GM12878 (cell line): ENCODE measurements at regions not wholly inside any gene's neighbourhood (a gene's known extent, or its start where the extent isn't known, plus 50 kb on each side); places are given as distances from the start of the nearest gene placed in this dataset.

ENCODE experiments used
- ATAC-seq: fragments of 200-7000 bp; cut with Tn5 transposase; 3 replicates; pipeline ENCODE4 v1.9.1; 2020; ENCODE audit warnings: mild to moderate bottlenecking, moderate library complexity
- BruUV-seq: library from RNA; stranded (reverse); fragments of 400-500 nt; replicated peaks from 2 replicates; lab custom pipeline; 2021; lab: Mats Ljungman, UMichigan
- CTCF ChIA-PET: fragments of 300-600 bp; sonication (Branson Sonifier 250); formaldehyde crosslinking; extraction: SDS; loops from one replicate; lab custom pipeline; 2021; ENCODE audit warnings: inconsistent platforms; lab: Yijun Ruan, JAX
- POLR2A ChIA-PET: fragments of 350-600 bp; formaldehyde crosslinking; extraction: SDS; loops from one replicate; lab custom pipeline; 2021; ENCODE audit warnings: inconsistent platforms; lab: Charles Lee
- RAD21 ChIA-PET: fragments of 300-600 bp; sonication (Branson Sonifier 250); formaldehyde crosslinking; loops from one replicate; lab custom pipeline; 2023; ENCODE audit warnings: antibody characterized with exemption; ENCODE audit not compliant: unreplicated experiment; lab: Charles Lee
- SMC1A ChIA-PET: fragments of 300-600 bp; sonication (Branson Sonifier 250); formaldehyde crosslinking; loops from one replicate; lab custom pipeline; 2023; ENCODE audit not compliant: unreplicated experiment, uncharacterized antibody; lab: Charles Lee
- DNase-seq: peaks from one replicate; pipeline ENCODE4 v3.0.0-alpha.2; 2011; ENCODE audit warnings: low read depth, low spot score
- FAIRE-seq: peaks from 3 replicates; lab custom pipeline; 2011; peaks lifted over from hg19 to GRCh38; lab: Jason Lieb, UNC
- H2AFZ ChIP-seq: 2 replicates; pipeline ENCODE4 v1.6.0; 2011; ENCODE audit warnings: low read depth, low read length, control low read depth; ENCODE audit not compliant: control insufficient read depth
- H3K27ac ChIP-seq: 2 replicates; pipeline ENCODE4 v1.5.1; 2011; ENCODE audit warnings: control low read depth; ENCODE audit not compliant: control insufficient read depth, insufficient read depth
- H3K27me3 ChIP-seq, 2 experiments: replicated peaks in 1 of 2; 2 replicates each; pipeline versions ENCODE4 v1.6.0 to v1.6.1; 2011; ENCODE audit warnings: low read length in 1 of 2; ENCODE audit not compliant: control insufficient read depth in 2 of 2, insufficient read depth in 2 of 2
- H3K36me3 ChIP-seq, 2 experiments: 2 replicates each; pipeline ENCODE4 v1.5.1; 2011; ENCODE audit warnings: low read length in 1 of 2; ENCODE audit not compliant: control insufficient read depth in 2 of 2, insufficient read depth in 2 of 2
- H3K4me1 ChIP-seq: 2 replicates; pipeline ENCODE4 v1.6.1; 2011; ENCODE audit warnings: mild to moderate bottlenecking, low read length, moderate library complexity, mixed read lengths; ENCODE audit not compliant: control insufficient read depth, insufficient read depth
- H3K4me2 ChIP-seq: 2 replicates; pipeline ENCODE4 v1.6.0; 2011; ENCODE audit warnings: control low read depth; ENCODE audit not compliant: control insufficient read depth, insufficient read depth
- H3K4me3 ChIP-seq: fragments of 200-600 bp; sonication (generic); 2 replicates; pipeline ENCODE4 v1.5.1; 2016
- H3K79me2 ChIP-seq: 2 replicates; pipeline ENCODE4 v1.6.0; 2011; ENCODE audit warnings: low read length; ENCODE audit not compliant: control insufficient read depth, insufficient read depth
- H3K9ac ChIP-seq: 2 replicates; pipeline ENCODE4 v1.8.0; 2011; ENCODE audit warnings: low read length, control low read depth, mixed read lengths; ENCODE audit not compliant: control insufficient read depth, insufficient read depth
- H3K9me3 ChIP-seq: replicated peaks from 3 replicates; pipeline ENCODE4 v1.5.1; 2011; ENCODE audit warnings: mild to moderate bottlenecking, low read length; ENCODE audit not compliant: control insufficient read depth, insufficient read depth
- H4K20me1 ChIP-seq: 2 replicates; pipeline ENCODE4 v1.6.0; 2011; ENCODE audit not compliant: control insufficient read depth, insufficient read depth
- BCLAF1 ChIP-seq: fragments of 450-650 bp; IDR thresholded peaks from 2 replicates; pipeline ENCODE4 v1.6.1; 2017; ENCODE audit warnings: antibody characterized with exemption, mild to moderate bottlenecking, moderate library complexity
- DPF2 ChIP-seq: fragments of 450-650 bp; IDR thresholded peaks from 2 replicates; pipeline ENCODE4 v1.6.1; 2017; ENCODE audit warnings: mild to moderate bottlenecking
- EED ChIP-seq: sonication (generic); IDR thresholded peaks from 2 replicates; pipeline ENCODE4 v1.6.1; 2016; ENCODE audit warnings: antibody characterized with exemption, low read depth
- EP300 ChIP-seq, 2 experiments: fragments of 150-350 bp in 1 of 2; IDR thresholded peaks; 2 replicates each; pipeline ENCODE4 v1.6.1; 2011 to 2012; ENCODE audit warnings: low read depth in 2 of 2, low read length in 2 of 2, borderline replicate concordance in 1 of 2, improper control_type of control experiment in 1 of 2, inconsistent platforms in 1 of 2; ENCODE audit not compliant: control insufficient read depth in 1 of 2
- HDAC2 ChIP-seq: fragments of 200-600 bp; sonication (generic); IDR thresholded peaks from 2 replicates; pipeline ENCODE4 v1.6.1; 2017
- PAX8 ChIP-seq: fragments of 450-650 bp; IDR thresholded peaks from 2 replicates; pipeline ENCODE4 v1.6.1; 2017; ENCODE audit warnings: mild to moderate bottlenecking, moderate library complexity
- SIN3A ChIP-seq: IDR thresholded peaks from 2 replicates; pipeline ENCODE4 v1.6.1; 2012; ENCODE audit warnings: low read depth, low read length, improper control_type of control experiment
- SP1 ChIP-seq: IDR thresholded peaks from one replicate; pipeline ENCODE4 v1.6.1; 2011; ENCODE audit warnings: low read depth, low read length
- ZBED1 ChIP-seq: IDR thresholded peaks from 2 replicates; pipeline ENCODE4 v1.6.1; 2016; ENCODE audit warnings: borderline replicate concordance
- WGBS: methylation state at CpG from one replicate; pipeline ENCODE4 v1.1.6; 2016; ENCODE audit warnings: low lambda C conversion rate; ENCODE audit not compliant: insufficient replicate concordance, insufficient coverage; ENCODE audit errors: missing lambda C conversion rate; 5-methylcytosine and 5-hydroxymethylcytosine counted together
- in situ Hi-C: fragments of 300-500 bp; cut with MboI; formaldehyde crosslinking; loops from 9 replicates; pipeline ENCODE4 v1.14.3; 2018; ENCODE audit warnings: mixed read lengths
- intact Hi-C: fragments of 100-400 bp; cut with micrococcal nuclease; formaldehyde crosslinking; loops from one replicate; pipeline ENCODE4 v1.14.2; 2022; ENCODE audit not compliant: unreplicated experiment
- TF ChIP-seq, protein P1 (sequence below): fragments of 450-650 bp; IDR thresholded peaks from 2 replicates; pipeline ENCODE4 v1.6.1; 2017; ENCODE audit warnings: mild to moderate bottlenecking
- TF ChIP-seq, protein P2 (sequence below): fragments of 450-650 bp; IDR thresholded peaks from 2 replicates; pipeline ENCODE4 v1.6.1; 2014; ENCODE audit warnings: mild to moderate bottlenecking
- TF ChIP-seq, protein P3 (sequence below): fragments of 450-650 bp; formaldehyde crosslinking; IDR thresholded peaks from 2 replicates; pipeline ENCODE4 v1.4.0; 2020; ENCODE audit warnings: mild to moderate bottlenecking, moderate library complexity
- TF ChIP-seq, protein P4 (sequence below): fragments of 450-650 bp; IDR thresholded peaks from 2 replicates; pipeline ENCODE4 v1.6.1; 2016; ENCODE audit warnings: mild to moderate bottlenecking

- H3K9me3 ChIP-seq: no peaks in the 10 kb centered on the region
- RAD21 ChIA-PET: no interaction called here
- no peak overlapping the region for H3K9ac ChIP-seq
- H3K36me3 ChIP-seq: no peaks in the 10 kb centered on the region
- intact Hi-C loops: no loop called here
- POLR2A ChIA-PET: interaction anchor here (0.7 kb wide), 1 partner anchor 972 kb away, joined by 3 read pairs; no protein-coding TSS in a partner anchor
- CTCF ChIA-PET: interaction anchor here (0.7 kb wide), 1 partner anchor 8 kb away, joined by 3 read pairs; no protein-coding TSS in a partner anchor
- no peak overlapping the region for H3K4me2 ChIP-seq
- H4K20me1 ChIP-seq: no peaks in the 10 kb centered on the region
- SMC1A ChIA-PET: no interaction called here
- H3K4me1 ChIP-seq: no peaks in the 10 kb centered on the region
- DNase-seq: no peak
- BruUV-seq: no TSS peak
- ATAC-seq: no peak
- no peaks in the 10 kb centered on the region for H3K27me3 ChIP-seq
- H3K4me3 ChIP-seq: no peak overlapping the region
- no peaks in the 10 kb centered on the region for H3K79me2 ChIP-seq
- in situ Hi-C loops: loop anchor here (5.0 kb wide), 1 partner anchor 168 kb away; no protein-coding TSS in a partner anchor
- H3K27ac ChIP-seq: no peak overlapping the region
- FAIRE-seq: no peak
- H2AFZ ChIP-seq: no peak overlapping the region
- 10% methylated on average over 3 of the region's 3 CpGs for WGBS
- TF ChIP-seq, protein P1, sequence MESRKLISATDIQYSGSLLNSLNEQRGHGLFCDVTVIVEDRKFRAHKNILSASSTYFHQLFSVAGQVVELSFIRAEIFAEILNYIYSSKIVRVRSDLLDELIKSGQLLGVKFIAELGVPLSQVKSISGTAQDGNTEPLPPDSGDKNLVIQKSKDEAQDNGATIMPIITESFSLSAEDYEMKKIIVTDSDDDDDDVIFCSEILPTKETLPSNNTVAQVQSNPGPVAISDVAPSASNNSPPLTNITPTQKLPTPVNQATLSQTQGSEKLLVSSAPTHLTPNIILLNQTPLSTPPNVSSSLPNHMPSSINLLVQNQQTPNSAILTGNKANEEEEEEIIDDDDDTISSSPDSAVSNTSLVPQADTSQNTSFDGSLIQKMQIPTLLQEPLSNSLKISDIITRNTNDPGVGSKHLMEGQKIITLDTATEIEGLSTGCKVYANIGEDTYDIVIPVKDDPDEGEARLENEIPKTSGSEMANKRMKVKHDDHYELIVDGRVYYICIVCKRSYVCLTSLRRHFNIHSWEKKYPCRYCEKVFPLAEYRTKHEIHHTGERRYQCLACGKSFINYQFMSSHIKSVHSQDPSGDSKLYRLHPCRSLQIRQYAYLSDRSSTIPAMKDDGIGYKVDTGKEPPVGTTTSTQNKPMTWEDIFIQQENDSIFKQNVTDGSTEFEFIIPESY: no peak
- TF ChIP-seq, protein P2, sequence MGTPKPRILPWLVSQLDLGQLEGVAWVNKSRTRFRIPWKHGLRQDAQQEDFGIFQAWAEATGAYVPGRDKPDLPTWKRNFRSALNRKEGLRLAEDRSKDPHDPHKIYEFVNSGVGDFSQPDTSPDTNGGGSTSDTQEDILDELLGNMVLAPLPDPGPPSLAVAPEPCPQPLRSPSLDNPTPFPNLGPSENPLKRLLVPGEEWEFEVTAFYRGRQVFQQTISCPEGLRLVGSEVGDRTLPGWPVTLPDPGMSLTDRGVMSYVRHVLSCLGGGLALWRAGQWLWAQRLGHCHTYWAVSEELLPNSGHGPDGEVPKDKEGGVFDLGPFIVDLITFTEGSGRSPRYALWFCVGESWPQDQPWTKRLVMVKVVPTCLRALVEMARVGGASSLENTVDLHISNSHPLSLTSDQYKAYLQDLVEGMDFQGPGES: no peak
- TF ChIP-seq, protein P3, sequence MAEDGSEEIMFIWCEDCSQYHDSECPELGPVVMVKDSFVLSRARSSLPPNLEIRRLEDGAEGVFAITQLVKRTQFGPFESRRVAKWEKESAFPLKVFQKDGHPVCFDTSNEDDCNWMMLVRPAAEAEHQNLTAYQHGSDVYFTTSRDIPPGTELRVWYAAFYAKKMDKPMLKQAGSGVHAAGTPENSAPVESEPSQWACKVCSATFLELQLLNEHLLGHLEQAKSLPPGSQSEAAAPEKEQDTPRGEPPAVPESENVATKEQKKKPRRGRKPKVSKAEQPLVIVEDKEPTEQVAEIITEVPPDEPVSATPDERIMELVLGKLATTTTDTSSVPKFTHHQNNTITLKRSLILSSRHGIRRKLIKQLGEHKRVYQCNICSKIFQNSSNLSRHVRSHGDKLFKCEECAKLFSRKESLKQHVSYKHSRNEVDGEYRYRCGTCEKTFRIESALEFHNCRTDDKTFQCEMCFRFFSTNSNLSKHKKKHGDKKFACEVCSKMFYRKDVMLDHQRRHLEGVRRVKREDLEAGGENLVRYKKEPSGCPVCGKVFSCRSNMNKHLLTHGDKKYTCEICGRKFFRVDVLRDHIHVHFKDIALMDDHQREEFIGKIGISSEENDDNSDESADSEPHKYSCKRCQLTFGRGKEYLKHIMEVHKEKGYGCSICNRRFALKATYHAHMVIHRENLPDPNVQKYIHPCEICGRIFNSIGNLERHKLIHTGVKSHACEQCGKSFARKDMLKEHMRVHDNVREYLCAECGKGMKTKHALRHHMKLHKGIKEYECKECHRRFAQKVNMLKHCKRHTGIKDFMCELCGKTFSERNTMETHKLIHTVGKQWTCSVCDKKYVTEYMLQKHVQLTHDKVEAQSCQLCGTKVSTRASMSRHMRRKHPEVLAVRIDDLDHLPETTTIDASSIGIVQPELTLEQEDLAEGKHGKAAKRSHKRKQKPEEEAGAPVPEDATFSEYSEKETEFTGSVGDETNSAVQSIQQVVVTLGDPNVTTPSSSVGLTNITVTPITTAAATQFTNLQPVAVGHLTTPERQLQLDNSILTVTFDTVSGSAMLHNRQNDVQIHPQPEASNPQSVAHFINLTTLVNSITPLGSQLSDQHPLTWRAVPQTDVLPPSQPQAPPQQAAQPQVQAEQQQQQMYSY: no peak
- TF ChIP-seq PAX8 (no peak), EED (no peak), HDAC2 (no peak), ZBED1 (no peak), SIN3A (no peak), BCLAF1 (no peak), EP300 (IDR thresholded peaks at IDR 0.05; ENCODE audit: borderline replicate concordance in 1 of 2, control insufficient read depth in 1 of 2, low read depth in 2 of 2, low read length in 2 of 2) (no peak), DPF2 (no peak), SP1 (no peak)
- TF ChIP-seq, protein P4, sequence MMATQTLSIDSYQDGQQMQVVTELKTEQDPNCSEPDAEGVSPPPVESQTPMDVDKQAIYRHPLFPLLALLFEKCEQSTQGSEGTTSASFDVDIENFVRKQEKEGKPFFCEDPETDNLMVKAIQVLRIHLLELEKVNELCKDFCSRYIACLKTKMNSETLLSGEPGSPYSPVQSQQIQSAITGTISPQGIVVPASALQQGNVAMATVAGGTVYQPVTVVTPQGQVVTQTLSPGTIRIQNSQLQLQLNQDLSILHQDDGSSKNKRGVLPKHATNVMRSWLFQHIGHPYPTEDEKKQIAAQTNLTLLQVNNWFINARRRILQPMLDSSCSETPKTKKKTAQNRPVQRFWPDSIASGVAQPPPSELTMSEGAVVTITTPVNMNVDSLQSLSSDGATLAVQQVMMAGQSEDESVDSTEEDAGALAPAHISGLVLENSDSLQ: no peak
Observed at GRCh38 chr16:51814617-51815016, 663.5 kb upstream of the SALL1 start.
